HCT116 (cell line): ENCODE measurements at regions not wholly inside any gene's neighbourhood (a gene's known extent, or its start where the extent isn't known, plus 50 kb on each side); places are given as distances from the start of the nearest gene placed in this dataset.

ENCODE experiments used
- ATAC-seq: fragments of 200-7000 bp; cut with Tn5 transposase; 2 replicates; pipeline ENCODE4 v1.9.1; 2020; ENCODE audit warnings: mild to moderate bottlenecking, moderate library complexity
- BruUV-seq: library from RNA; stranded (reverse); fragments of 400-500 nt; replicated peaks from 2 replicates; lab custom pipeline; 2021; lab: Mats Ljungman, UMichigan
- CTCF ChIA-PET: fragments of 300-600 bp; sonication (Branson Sonifier 250); formaldehyde crosslinking; loops from one replicate; lab custom pipeline; 2021; ENCODE audit warnings: antibody characterized with exemption; lab: Charles Lee
- POLR2A ChIA-PET: fragments of 300-600, 350-600 bp; sonication (Branson Sonifier 250); formaldehyde crosslinking; loops from one replicate; lab custom pipeline; 2021; ENCODE audit warnings: antibody characterized with exemption; lab: Charles Lee
- RAD21 ChIA-PET, 2 experiments: fragments of 300-600 bp; sonication (Branson Sonifier 250); formaldehyde crosslinking; loops; one replicate each; lab custom pipeline; 2023; ENCODE audit warnings: low total read pairs in 2 of 2; ENCODE audit not compliant: uncharacterized antibody in 2 of 2, unreplicated experiment in 2 of 2, low non-redundant PET in 1 of 2; lab: Charles Lee
- DNase-seq: peaks from one replicate; pipeline ENCODE4 v3.0.0-alpha.2; 2010; ENCODE audit warnings: low read depth, low spot score
- H2AFZ ChIP-seq: fragments of 200-600 bp; shearing (Covaris generic), sonication (generic); 2 replicates; pipeline ENCODE4 v1.6.1; 2017; ENCODE audit warnings: low read depth, mixed run types, mixed read lengths, antibody characterized with exemption, low read length; ENCODE audit not compliant: poor library complexity, severe bottlenecking
- H3K27ac ChIP-seq: 2 replicates; pipeline ENCODE4 v1.5.1; 2012; ENCODE audit warnings: low read depth, low read length
- H3K27me3 ChIP-seq: fragments of 200-600 bp; sonication (generic); 2 replicates; pipeline ENCODE4 v1.6.1; 2016; ENCODE audit warnings: mixed run types, low read length, mixed read lengths; ENCODE audit not compliant: insufficient read depth
- H3K36me3 ChIP-seq, 2 experiments: fragments of 200-500 bp in 1 of 2; fragments of 200-600 bp in 1 of 2; sonication (Bioruptor generic) in 1 of 2; sonication (generic) in 1 of 2; 2 replicates each; pipeline versions ENCODE4 v1.5.1 to v1.6.1; 2014 to 2016; ENCODE audit warnings: low read length in 2 of 2, inconsistent platforms in 1 of 2, mixed read lengths in 1 of 2, mixed run types in 1 of 2; ENCODE audit not compliant: insufficient read depth in 2 of 2, control insufficient read depth in 1 of 2
- H3K4me1 ChIP-seq, 2 experiments: fragments of 200-600 bp in 1 of 2; sonication (generic) in 1 of 2; 2 replicates each; pipeline versions ENCODE4 v1.5.1 to v1.6.1; 2012 to 2017; ENCODE audit warnings: low read length in 2 of 2, inconsistent platforms in 1 of 2, mild to moderate bottlenecking in 1 of 2, mixed read lengths in 1 of 2, mixed run types in 1 of 2, moderate library complexity in 1 of 2; ENCODE audit not compliant: insufficient read depth in 2 of 2, control insufficient read depth in 1 of 2
- H3K4me2 ChIP-seq: fragments of 200-600 bp; sonication (generic); 2 replicates; pipeline ENCODE4 v1.6.1; 2017; ENCODE audit warnings: mixed run types, low read length, mixed read lengths
- H3K4me3 ChIP-seq, 2 experiments: fragments of 200-600 bp in 1 of 2; sonication (generic) in 1 of 2; replicated peaks in 1 of 2; 2 replicates each; pipeline ENCODE4 v1.5.1; 2011 to 2016; ENCODE audit warnings: low read length in 2 of 2, control low read depth in 1 of 2, low read depth in 1 of 2, mild to moderate bottlenecking in 1 of 2, mixed read lengths in 1 of 2, mixed run types in 1 of 2
- H3K79me2 ChIP-seq: fragments of 200-600 bp; sonication (generic); 2 replicates; pipeline ENCODE4 v1.6.1; 2017; ENCODE audit warnings: mild to moderate bottlenecking, mixed run types, low read length, moderate library complexity, mixed read lengths; ENCODE audit not compliant: insufficient read depth
- H3K9ac ChIP-seq: fragments of 200-600 bp; sonication (generic); 2 replicates; pipeline ENCODE4 v1.6.1; 2016; ENCODE audit warnings: low read length, mixed read lengths
- H3K9me2 ChIP-seq: fragments of 200-600 bp; sonication (generic), shearing (Covaris generic); 2 replicates; pipeline ENCODE4 v1.6.1; 2017; ENCODE audit warnings: mixed run types, mild to moderate bottlenecking, moderate library complexity; ENCODE audit not compliant: insufficient read depth
- H3K9me3 ChIP-seq, 2 experiments: fragments of 200-500 bp in 1 of 2; fragments of 200-600 bp in 1 of 2; sonication (Bioruptor generic) in 1 of 2; sonication (generic) in 1 of 2; 2 replicates each; pipeline ENCODE4 v1.6.1; 2014 to 2017; ENCODE audit warnings: low read length in 2 of 2, mixed read lengths in 2 of 2, inconsistent platforms in 1 of 2, low read depth in 1 of 2, mild to moderate bottlenecking in 1 of 2, mixed run types in 1 of 2, moderate library complexity in 1 of 2; ENCODE audit not compliant: control insufficient read depth in 1 of 2, insufficient read depth in 1 of 2
- H4K20me1 ChIP-seq: fragments of 200-600 bp; sonication (generic), shearing (Covaris generic); 2 replicates; pipeline ENCODE4 v1.6.1; 2017; ENCODE audit warnings: mixed run types, mild to moderate bottlenecking, moderate library complexity; ENCODE audit not compliant: insufficient read depth
- CEBPB ChIP-seq: IDR thresholded peaks from 2 replicates; pipeline ENCODE4 v1.6.1; 2012; ENCODE audit warnings: low read depth
- EGR1 ChIP-seq: IDR thresholded peaks from 2 replicates; pipeline ENCODE4 v1.6.1; 2012; ENCODE audit warnings: low read depth
- ELF1 ChIP-seq: IDR thresholded peaks from 2 replicates; pipeline ENCODE4 v1.6.1; 2012; ENCODE audit warnings: low read depth, borderline replicate concordance
- EZH2 ChIP-seq: fragments of 200-600 bp; sonication (generic); IDR thresholded peaks from 2 replicates; pipeline ENCODE4 v1.6.1; 2017; ENCODE audit warnings: antibody characterized with exemption, mixed run types
- FOSL1 ChIP-seq: IDR thresholded peaks from 2 replicates; pipeline ENCODE4 v1.6.1; 2012; ENCODE audit warnings: low read depth
- RAD21 ChIP-seq: IDR thresholded peaks from 2 replicates; pipeline ENCODE4 v1.6.1; 2012; ENCODE audit warnings: low read depth, mild to moderate bottlenecking
- SP1 ChIP-seq: IDR thresholded peaks from 2 replicates; pipeline ENCODE4 v1.6.1; 2012; ENCODE audit warnings: low read depth
- SRF ChIP-seq: IDR thresholded peaks from 2 replicates; pipeline ENCODE4 v1.6.1; 2012; ENCODE audit warnings: low read depth
- ZFX ChIP-seq: fragments of 450-650 bp; IDR thresholded peaks from 2 replicates; pipeline ENCODE4 v1.6.1; 2017
- intact Hi-C: fragments of 100-400 bp; cut with micrococcal nuclease; formaldehyde crosslinking; loops from 2 replicates; pipeline ENCODE4 v1.10.0; 2022
- TF ChIP-seq, protein P1 (sequence below): IDR thresholded peaks from 2 replicates; pipeline ENCODE4 v1.6.1; 2012
- TF ChIP-seq, protein P2 (sequence below): IDR thresholded peaks from 2 replicates; pipeline ENCODE4 v1.6.1; 2012
- TF ChIP-seq, protein P3 (sequence below), 3 experiments: fragments of 200-600 bp in 1 of 3; sonication (generic) in 1 of 3; IDR thresholded peaks in 2 of 3; conservative IDR thresholded peaks in 1 of 3; 2 replicates each; pipeline ENCODE4 v1.5.1; 2012 to 2017; ENCODE audit warnings: low read depth in 2 of 3, low read length in 2 of 3, antibody characterized with exemption in 1 of 3, borderline replicate concordance in 1 of 3, control low read depth in 1 of 3, mild to moderate bottlenecking in 1 of 3, mixed read lengths in 1 of 3, mixed run types in 1 of 3, moderate library complexity in 1 of 3; ENCODE audit not compliant: insufficient read depth in 1 of 3

DNA sequence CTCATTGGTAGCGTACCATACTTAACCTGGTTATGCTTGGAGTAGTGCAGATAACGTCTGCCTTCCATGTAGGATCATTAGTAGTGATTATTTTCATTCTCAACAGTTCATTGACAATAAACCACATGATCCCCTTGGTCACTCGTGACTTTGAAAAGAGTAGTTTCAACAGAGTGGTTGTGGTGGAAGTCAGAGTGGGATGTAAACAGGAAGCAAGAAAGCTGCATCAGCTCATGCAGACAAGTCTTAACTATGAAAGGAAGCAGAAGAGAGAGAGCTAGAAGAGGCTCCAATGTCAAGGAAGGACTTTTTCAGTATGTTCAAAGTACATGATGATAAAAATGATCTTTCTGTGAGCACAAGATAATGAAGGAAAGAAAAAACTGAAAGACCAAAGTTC is 287.4 kb downstream of the MBD2 start:
- H3K4me1 ChIP-seq: no peaks in the 10 kb centered on the region
- no peaks in the 10 kb centered on the region for H3K79me2 ChIP-seq
- H3K9me2 ChIP-seq: no peaks in the 10 kb centered on the region
- BruUV-seq: no TSS peak
- intact Hi-C loops: no loop called here
- no peaks in the 10 kb centered on the region for H3K36me3 ChIP-seq
- DNase-seq: no peak
- H4K20me1 ChIP-seq: no peaks in the 10 kb centered on the region
- H3K4me2 ChIP-seq: no peak overlapping the region
- no peak for ATAC-seq
- ChIA-PET RAD21 (no interaction called here), POLR2A (no interaction called here), CTCF (no interaction called here)
- no peak overlapping the region for H3K27ac ChIP-seq
- no peaks in the 10 kb centered on the region for H3K9me3 ChIP-seq
- no peak overlapping the region for H3K4me3 ChIP-seq
- no peak overlapping the region for H2AFZ ChIP-seq
- TF ChIP-seq ELF1: no peak
- no peak for TF ChIP-seq EZH2
- no peak for TF ChIP-seq CEBPB
- TF ChIP-seq ZFX: no peak
- no peak for TF ChIP-seq FOSL1
- TF ChIP-seq, protein P1, sequence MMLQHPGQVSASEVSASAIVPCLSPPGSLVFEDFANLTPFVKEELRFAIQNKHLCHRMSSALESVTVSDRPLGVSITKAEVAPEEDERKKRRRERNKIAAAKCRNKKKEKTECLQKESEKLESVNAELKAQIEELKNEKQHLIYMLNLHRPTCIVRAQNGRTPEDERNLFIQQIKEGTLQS: no peak
- no peak for TF ChIP-seq SP1
- TF ChIP-seq, protein P2, sequence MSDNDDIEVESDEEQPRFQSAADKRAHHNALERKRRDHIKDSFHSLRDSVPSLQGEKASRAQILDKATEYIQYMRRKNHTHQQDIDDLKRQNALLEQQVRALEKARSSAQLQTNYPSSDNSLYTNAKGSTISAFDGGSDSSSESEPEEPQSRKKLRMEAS: no peak
- no peak for TF ChIP-seq SRF
- TF ChIP-seq EGR1: no peak
- no peak for TF ChIP-seq RAD21
- TF ChIP-seq, protein P3, sequence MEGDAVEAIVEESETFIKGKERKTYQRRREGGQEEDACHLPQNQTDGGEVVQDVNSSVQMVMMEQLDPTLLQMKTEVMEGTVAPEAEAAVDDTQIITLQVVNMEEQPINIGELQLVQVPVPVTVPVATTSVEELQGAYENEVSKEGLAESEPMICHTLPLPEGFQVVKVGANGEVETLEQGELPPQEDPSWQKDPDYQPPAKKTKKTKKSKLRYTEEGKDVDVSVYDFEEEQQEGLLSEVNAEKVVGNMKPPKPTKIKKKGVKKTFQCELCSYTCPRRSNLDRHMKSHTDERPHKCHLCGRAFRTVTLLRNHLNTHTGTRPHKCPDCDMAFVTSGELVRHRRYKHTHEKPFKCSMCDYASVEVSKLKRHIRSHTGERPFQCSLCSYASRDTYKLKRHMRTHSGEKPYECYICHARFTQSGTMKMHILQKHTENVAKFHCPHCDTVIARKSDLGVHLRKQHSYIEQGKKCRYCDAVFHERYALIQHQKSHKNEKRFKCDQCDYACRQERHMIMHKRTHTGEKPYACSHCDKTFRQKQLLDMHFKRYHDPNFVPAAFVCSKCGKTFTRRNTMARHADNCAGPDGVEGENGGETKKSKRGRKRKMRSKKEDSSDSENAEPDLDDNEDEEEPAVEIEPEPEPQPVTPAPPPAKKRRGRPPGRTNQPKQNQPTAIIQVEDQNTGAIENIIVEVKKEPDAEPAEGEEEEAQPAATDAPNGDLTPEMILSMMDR (IDR thresholded peaks at IDR 0.05 in 2 of 3, conservative IDR thresholded peaks at IDR 0.05 in 1 of 3; ENCODE audit: borderline replicate concordance in 1 of 3, insufficient read depth in 1 of 3, low read depth in 2 of 3, low read length in 2 of 3): no peak
- TF ChIP-seq, all 23 proteins: peak for 0
- no peak overlapping the region for H3K9ac ChIP-seq
- H3K27me3 ChIP-seq: no peaks in the 10 kb centered on the region
